ENCODE measurements at regions not wholly inside any gene's neighbourhood (a gene's known extent, or its start where the extent isn't known, plus 50 kb on each side); places are given as distances from the start of the nearest gene placed in this dataset.
A peak's percentile ranks its signal among the peaks of the same experiment; 100 is the strongest.

DNA sequence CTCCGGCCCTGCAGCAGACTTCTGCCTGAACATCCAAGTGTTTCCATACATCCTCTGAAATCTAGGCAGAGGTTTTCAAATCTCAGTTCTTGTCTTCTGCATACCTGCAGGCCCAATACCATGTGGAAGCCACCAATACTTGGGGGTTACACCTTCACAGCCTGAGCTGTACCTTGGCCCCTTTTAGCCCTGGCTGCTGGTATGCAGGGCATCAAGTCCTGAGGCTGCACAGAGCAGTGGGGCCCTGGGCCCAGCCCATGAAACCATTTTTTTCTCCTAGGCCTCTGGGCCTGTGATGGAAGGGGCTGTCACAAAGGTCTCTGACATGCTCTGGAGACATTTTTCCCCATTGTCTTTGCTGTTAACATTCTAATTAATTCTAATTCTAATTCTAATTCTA is 680.6 kb downstream of the ELAVL2 start:
- Histone ChIP-seq H3K4me3 (ENCODE audit: low read depth, low read length) (no peak overlapping the region), H3K9me3 (no peaks in the 10 kb centered on the region; the same call in 1 of the 2 replicates), H3K27me3 (no peaks in the 10 kb centered on the region), H3K36me3 (no peaks in the 10 kb centered on the region), H3K4me1 (no peaks in the 10 kb centered on the region)
- TF ChIP-seq, protein P1, sequence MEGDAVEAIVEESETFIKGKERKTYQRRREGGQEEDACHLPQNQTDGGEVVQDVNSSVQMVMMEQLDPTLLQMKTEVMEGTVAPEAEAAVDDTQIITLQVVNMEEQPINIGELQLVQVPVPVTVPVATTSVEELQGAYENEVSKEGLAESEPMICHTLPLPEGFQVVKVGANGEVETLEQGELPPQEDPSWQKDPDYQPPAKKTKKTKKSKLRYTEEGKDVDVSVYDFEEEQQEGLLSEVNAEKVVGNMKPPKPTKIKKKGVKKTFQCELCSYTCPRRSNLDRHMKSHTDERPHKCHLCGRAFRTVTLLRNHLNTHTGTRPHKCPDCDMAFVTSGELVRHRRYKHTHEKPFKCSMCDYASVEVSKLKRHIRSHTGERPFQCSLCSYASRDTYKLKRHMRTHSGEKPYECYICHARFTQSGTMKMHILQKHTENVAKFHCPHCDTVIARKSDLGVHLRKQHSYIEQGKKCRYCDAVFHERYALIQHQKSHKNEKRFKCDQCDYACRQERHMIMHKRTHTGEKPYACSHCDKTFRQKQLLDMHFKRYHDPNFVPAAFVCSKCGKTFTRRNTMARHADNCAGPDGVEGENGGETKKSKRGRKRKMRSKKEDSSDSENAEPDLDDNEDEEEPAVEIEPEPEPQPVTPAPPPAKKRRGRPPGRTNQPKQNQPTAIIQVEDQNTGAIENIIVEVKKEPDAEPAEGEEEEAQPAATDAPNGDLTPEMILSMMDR (IDR thresholded peaks at IDR 0.05; ENCODE audit: low read depth, low read length) = no peak
- DNase-seq = no peak

DNA sequence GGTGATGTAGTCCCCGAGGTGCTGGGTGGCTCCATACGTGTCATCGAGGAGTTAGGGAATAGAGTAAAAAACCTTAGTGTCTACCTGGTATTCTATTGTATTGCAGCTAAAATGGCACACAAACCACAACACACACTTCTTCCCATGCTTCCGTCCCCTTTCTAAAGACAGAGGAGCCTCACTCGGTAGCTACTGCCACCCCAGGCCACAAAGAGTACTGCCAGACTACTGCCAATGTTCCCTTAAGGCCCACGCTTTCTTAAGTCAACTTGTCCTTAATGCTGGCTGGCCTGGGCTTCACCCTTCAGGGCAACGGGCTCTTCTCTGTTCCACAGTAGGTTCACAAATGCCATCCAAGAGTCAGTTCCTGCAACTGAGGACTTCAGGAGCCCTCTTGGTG is 673.0 kb downstream of the ELAVL2 start:
- no peaks in the 10 kb centered on the region for H3K4me1 ChIP-seq
- H3K9me3 ChIP-seq = no peaks in the 10 kb centered on the region
- H3K36me3 ChIP-seq = no peaks in the 10 kb centered on the region
- TF ChIP-seq, protein P1 (IDR thresholded peaks at IDR 0.05; ENCODE audit: low read depth, low read length) = 0 out of 2 replicates have a peak, but pooled peaks have one; percentile 17
- DNase-seq = no peak
- no peak overlapping the region for H3K4me3 ChIP-seq (ENCODE audit: low read depth, low read length)
- H3K27me3 ChIP-seq = no peaks in the 10 kb centered on the region

DNA sequence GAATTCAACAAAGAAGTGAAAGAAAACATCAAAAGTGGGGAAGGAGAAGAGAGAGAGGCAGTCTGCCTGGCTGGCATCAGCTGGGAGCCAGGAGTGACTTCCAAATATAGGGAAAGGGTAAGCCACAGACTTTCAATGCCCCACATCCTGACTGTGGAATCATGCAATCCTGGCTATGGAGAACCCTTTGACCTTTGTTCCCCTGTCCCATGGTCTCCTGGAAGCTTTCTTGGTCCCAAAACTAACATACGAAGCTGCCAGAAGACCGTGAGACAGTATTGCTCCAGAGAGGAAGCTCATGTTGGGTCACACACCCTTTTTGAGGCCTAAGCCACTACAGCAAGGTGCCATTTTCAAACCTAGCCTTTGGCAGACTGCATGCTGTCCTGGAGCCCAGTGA is 665.5 kb downstream of the ELAVL2 start:
- TF ChIP-seq, protein P1 (IDR thresholded peaks at IDR 0.05; ENCODE audit: low read depth, low read length) = no peak
- Histone ChIP-seq H3K4me3 (ENCODE audit: low read depth, low read length) (no peak overlapping the region), H3K36me3 (no peaks in the 10 kb centered on the region), H3K4me1 (no peaks in the 10 kb centered on the region), H3K27me3 (no peaks in the 10 kb centered on the region), H3K9me3 (no peaks in the 10 kb centered on the region)
- no peak for DNase-seq

DNA sequence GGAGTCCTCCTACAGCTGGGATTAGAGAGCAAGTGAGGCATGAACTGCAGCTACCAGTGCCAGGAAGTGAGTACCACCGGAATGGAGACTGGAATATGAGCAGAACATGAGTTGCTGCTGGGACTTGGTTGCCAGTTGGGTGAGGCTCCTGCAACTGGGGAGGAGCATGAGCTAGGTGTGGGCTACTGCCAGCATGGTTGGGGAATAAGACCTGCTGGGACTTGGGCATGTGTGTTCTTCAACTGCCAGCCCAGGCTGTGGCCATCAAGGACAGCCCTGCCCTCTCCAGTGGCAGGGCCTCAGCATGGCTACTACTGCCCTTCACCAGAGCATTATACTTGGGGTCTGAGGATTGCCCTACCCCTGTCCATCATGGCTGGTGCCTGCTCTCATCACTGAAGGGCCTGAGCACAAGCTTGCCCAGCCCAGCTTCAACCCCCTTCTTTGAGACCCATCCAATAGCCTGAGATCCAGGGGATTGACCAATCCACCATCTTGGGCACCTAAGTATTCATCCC is 665.0 kb downstream of the ELAVL2 start:
- TF ChIP-seq, protein P1 (IDR thresholded peaks at IDR 0.05; ENCODE audit: low read depth, low read length) = no peak
- Histone ChIP-seq H3K4me3 (ENCODE audit: low read depth, low read length) (no peak overlapping the region), H3K27me3 (no peaks in the 10 kb centered on the region), H3K36me3 (no peaks in the 10 kb centered on the region), H3K9me3 (no peaks in the 10 kb centered on the region), H3K4me1 (no peaks in the 10 kb centered on the region)
- no peak for DNase-seq

DNA sequence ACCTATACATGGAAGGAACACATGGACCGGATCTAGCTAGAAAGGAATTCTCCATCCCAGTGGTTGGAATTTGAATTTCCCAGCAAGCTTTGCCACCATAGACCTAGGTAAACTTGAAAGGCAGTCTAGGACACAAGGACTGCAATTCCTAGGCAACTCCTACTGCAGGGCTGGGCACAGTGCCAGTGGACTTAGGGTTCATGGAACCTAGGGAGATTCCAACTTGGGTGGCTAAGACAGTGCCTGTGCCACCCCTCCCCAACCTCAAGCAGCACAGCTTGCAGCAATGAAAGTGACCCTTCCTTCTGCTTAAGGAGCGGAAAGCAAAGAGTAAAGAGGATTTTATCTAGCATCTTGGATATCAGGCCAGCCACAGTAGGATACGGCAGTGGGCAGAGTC is 663.3 kb downstream of the ELAVL2 start:
- TF ChIP-seq, protein P1 (IDR thresholded peaks at IDR 0.05; ENCODE audit: low read depth, low read length) = no peak
- no peak for DNase-seq
- Histone ChIP-seq H3K9me3 (no peaks in the 10 kb centered on the region), H3K4me1 (no peaks in the 10 kb centered on the region), H3K36me3 (no peaks in the 10 kb centered on the region), H3K27me3 (no peaks in the 10 kb centered on the region), H3K4me3 (ENCODE audit: low read depth, low read length) (no peak overlapping the region)

DNA sequence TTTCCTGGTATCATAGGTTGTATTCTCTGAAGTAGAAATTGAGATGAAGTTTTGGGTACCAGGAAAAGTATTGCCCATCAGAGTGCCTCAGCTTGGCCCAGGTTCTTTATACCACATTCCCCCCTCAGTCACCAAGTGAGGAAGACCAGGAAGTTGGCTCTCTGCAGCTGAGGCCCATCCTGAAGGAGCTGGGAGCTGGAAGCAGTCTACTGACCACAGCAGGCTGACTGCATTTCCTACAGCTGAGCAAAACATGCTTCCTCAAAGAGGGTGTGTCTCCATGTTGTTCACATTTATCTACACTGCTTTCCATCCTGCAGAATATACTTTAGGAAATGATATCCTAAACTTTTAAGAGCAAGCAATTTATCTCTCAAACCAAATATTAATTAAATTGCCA is 654.6 kb downstream of the ELAVL2 start:
- Histone ChIP-seq H3K9me3 (no peaks in the 10 kb centered on the region), H3K36me3 (no peaks in the 10 kb centered on the region), H3K27me3 (no peaks in the 10 kb centered on the region), H3K4me1 (no peaks in the 10 kb centered on the region), H3K4me3 (ENCODE audit: low read depth, low read length) (no peak overlapping the region)
- DNase-seq = no peak
- TF ChIP-seq, protein P1 (IDR thresholded peaks at IDR 0.05; ENCODE audit: low read depth, low read length) = no peak
